GM21576 (cell line): ENCODE measurements at regions not wholly inside any gene's neighbourhood (a gene's known extent, or its start where the extent isn't known, plus 50 kb on each side); places are given as distances from the start of the nearest gene placed in this dataset.
"Not testable (repeated sequence)": the region's sequence is repeated elsewhere in the genome, so short reads cannot be mapped to it uniquely, and the experiment has no call there.

ENCODE experiments used
- ATAC-seq: cut with Tn5 transposase; IDR thresholded peaks from one replicate; pipeline ENCODE4 v1.9.1; 2021; ENCODE audit warnings: mild to moderate bottlenecking, moderate library complexity; ENCODE audit not compliant: unreplicated experiment

DNA sequence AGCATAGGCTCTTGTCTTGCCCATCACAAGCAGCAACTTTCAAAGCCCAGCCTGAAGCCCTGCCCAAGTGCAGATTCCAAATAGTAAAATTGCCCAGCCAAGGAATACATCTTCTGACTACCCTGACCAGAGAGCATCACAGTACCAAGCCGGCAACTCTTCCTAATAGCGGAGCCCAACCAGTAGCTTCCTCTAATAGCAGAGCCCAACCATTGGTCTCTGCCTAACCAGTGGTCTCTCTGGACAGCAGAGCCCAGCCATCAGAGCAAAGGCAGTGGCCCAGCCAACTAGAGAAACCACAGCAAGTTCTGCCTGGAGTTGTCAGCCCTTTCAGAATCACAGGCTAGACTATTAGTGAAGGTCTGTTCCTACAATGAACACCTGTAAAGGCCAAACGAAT lies 285.6 kb downstream of the HGF start:
- no peak for ATAC-seq

DNA sequence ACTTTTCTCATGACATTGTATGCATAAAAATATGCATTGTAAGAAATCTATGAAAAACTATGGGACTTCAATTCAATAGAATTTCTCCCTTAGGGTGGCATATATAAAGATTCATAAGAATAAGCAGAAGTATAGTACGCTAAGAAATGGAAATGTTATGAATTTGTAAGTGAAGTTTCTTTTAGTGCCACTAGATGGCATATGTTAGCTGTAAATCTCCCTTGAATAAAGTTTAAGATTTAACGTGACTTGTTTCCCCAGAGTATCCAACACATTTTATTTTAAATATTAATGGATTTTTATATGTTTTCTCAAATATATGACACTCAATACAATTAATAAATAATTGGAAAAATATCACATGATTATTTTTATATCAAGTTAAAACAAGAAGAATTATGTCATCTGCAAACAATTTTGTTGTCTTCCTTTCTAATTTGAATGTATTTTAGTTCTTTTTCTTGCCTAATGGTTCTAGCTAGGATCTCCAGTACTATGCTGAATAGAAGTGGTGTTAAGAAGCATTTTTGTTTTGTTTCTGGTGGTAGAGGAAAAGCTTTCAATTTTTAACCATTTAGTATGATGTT lies 287.2 kb downstream of the HGF start:
- ATAC-seq: peak; percentile 77

DNA sequence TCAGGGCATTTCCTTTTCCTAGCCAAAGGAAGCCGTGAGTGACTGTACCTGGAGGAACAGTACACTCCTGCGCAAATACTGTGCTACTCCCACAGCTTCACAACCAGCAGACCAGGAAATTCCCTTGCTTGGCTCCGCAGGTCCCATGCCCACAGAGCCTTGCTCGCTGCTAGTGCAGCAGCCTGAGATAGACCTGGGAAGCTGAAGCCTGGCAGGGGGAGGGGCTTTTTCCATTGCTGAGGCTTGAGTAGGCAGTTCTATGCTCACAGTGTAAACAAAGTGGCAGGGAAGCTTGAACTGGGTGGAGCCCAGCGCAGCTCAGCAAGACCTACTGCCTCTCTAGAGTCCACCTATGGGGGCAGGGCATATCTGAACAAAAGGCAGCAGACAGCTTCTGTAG lies 291.2 kb downstream of the HGF start:
- ATAC-seq: no peak

GRCh38 chr7:81478201-81478600 lies 291.6 kb downstream of the HGF start:
- ATAC-seq: not testable (repeated sequence)

GRCh38 chr7:81473236-81473635 lies 296.6 kb downstream of the HGF start:
- no peak for ATAC-seq

DNA sequence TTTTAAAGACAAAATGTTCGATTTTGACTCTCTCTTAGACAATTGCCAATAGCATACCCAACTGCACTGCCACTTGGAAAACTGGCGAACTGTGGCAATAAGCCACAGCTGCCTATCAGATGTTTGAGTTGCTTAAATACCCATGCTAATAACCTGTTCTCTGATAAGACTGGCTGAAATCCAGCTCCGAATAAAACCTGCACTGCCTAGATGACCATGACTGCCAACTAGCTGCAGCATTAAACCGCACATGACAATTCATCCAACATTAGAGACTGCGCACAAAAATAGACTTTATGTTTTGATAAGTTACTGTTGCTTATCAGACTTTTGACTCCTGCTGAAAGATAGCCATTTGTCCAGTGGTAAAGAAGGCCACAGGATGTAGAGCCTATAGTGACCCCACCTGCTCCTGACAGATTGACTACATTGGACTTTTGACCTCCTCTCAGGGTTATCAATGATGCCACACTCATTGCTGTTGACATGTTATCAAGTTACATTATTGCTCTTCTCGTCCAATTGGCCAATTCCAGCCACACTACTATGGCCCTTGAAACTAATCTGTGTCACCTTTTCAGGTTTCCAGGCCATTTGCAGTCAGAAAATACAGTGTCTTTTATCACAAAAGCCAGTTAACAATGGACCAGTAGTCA lies 299.0 kb downstream of the HGF start:
- no peak for ATAC-seq

- peak; percentile 56 for ATAC-seq
Measured at GRCh38 chr7:81469869-81470723, 299.8 kb downstream of the HGF start.

DNA sequence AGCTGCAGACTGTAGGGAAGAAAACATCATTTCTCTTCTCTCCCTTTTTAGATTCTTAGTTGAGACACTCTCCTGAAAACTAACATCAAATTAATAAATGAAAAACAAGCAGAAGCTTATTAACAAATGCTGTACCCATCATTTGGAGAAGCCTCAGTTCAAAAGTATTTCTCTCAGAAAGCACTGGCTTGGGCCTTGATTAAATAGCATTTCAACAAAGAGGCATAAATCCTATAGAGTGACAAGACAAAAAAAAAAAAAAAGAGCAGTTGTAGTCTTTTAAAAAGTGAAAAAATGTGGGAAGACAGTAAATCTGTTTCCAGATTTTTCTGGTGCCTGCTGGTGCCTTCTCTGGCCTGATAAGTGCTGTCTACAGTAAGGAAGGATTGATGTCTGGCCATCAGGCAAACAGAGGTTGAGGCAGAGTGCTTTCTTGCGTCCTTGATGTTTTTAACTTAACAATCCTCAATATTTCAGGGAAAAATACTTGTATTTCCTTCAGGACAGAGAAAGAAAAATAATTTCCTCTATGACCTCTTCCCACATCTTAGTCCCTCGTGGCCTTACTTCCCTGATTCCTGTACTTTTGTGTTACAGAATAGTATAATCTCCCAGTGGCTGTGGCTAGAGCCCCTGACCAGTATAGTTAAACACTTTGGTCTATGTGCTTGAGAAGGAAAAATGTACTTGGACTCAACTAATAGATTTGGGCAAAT lies 300.5 kb downstream of the HGF start:
- no peak for ATAC-seq

DNA sequence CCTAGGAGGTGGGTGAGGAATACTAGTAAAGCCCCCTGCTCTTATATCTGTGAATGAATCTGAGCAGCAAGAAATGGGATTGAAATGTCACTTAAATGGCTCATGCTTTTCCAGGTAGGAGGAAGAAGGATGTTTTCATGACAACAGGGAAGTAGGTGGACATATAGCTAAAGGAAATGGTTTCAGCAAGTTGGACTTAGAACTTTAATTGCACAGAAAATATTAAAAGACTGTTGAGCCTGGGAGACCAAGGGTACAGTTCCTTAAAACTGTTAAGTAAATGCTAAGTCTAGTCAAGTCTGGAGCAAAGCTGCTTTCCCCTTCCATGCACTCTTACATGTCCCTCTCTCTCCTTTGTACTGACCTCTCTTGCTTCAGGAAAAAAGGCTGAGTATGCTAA lies 301.3 kb downstream of the HGF start:
- no peak for ATAC-seq

- ATAC-seq: no peak
Measured at GRCh38 chr7:81467964-81468363, 301.9 kb downstream of the HGF start.

DNA sequence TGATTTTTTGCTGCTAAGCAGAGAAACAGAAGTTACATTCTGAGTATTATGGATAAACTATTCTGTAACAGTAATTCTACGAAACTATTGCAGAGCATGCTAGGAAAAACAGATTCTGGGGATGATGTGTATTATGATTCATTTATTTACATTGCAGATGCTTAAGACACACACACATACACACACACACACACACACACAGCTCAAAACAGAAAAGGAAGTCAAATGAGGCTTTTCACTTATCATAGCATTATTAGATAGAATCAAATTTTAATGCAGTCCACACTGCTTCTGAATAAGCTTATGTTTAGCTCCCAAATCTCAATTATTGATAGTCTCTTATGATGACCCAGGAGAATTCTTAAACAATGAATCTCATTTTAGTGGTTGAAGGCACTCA lies 307.2 kb downstream of the HGF start:
- ATAC-seq: no peak

DNA sequence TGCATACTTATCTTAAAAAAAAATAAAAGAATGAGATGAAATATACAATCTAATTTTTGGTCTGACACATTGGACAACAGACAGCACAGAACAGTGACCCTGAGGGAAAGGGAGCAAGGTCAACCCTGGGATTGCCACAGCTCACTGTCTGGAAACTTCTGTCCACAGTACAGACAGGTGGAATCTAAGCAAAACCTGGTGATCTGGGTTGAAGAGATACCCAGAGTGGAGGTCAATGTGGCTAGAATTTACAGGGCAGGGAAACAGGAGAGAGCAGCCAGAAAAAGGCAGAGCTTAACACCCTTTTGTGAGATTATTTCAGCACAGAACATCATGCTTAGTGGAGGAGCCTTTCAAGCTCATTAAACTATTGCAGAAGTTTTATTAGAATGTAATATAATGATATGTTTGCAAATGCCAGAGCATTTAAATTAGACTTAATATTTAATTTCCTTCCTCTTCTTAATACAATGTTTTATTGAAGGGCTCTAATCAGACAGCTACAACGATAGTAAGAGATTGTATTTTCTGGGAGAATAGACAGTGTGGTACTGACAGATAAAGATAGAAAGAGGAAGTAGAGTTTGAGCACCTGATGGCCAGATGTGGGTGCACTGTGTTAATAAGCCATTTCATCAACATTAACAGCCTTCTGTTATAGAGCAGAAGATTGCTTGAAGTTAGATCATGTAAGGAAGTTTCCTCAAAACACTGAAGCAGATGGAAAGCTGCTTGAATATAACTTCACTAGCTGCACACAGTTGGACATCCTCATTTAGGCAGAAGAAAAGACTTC lies 309.4 kb downstream of the HGF start:
- ATAC-seq: no peak

GRCh38 chr7:81459485-81459884 lies 310.4 kb downstream of the HGF start:
- no peak for ATAC-seq

GRCh38 chr7:81457852-81458522 lies 311.9 kb downstream of the HGF start:
- ATAC-seq: no peak

DNA sequence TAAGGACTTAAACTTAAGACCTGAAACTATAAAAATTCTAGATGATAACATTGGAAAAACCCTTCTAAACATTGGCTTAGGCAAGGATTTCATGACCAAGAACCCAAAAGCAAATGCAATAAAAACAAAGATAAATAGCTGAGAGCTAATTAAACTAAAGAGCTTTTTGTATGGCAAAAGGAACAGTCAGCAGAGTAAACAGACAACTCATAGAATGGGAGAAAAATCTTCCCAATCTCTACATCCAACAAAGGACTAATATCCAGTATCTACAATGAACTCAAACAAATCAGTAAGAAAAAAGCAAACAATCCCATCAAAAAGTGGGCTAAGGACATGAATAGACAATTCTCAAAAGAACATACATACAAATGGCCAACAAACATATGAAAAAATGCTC lies 316.1 kb downstream of the HGF start:
- ATAC-seq: not testable (repeated sequence)

GRCh38 chr7:81449105-81449504 lies 320.7 kb downstream of the HGF start:
- ATAC-seq: no peak

DNA sequence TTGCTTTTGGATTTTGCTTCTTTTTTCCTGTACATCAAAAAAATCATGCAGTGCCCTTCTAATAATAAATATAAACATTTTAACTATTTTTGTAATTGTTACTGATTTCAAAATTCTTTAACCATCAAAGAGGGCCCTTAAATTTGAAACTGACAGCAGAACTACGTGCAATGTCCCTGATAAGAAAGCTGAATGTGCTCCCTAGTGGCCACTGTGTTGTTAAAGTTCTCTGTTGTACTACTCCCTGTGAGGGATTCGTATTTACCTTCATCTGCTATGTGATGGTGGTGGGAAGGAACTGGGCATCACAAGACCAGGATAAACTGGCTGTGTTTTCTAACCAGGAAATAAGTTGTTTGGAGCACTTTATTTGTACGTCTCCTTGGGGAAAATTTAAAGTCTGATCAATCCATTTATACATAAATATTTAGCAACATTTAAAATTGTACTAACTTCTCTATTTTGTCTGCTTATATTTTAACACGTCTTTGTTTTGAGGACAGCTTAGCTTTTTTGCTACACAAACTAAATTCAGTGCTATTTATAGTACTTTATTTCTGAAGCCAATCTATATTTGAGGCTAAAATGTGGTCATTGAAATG lies 322.4 kb downstream of the HGF start:
- no peak for ATAC-seq

DNA sequence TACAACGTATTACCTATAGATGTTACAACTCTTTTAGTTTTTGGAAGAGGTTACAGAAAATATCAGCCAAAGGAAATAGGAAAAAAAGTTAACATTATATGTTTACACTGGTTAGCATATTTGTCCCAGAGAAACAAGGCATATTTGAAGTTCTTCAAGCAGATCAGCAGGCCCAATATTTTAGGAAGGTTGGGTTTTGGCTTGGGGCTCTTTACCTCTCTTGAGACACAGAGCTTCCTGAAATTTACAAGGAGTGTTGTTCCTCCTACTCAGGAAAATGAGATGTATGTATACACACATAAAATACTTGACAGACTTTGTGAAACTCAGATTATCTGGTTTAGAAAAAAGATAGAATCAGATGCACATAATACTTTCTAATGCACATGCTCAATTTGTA lies 323.6 kb downstream of the HGF start:
- no peak for ATAC-seq

DNA sequence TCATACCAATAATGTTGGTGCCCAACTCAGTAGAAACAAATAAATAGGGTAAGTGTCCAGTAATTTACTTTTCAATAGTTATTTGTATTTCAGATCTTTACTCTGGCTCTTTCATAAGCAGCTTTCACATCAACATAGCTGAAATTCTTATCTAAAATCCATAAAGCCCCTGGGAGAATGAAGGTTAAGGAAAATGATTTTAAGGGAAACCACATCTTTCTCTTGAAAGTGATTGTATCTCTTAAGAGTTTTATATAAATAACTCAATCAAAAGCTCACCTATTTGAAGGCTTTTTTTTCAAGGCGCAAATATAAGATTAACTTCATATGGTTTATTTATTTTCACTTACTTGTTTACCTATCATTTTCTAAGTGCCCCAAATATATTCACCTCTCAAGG lies 324.4 kb downstream of the HGF start:
- no peak for ATAC-seq

DNA sequence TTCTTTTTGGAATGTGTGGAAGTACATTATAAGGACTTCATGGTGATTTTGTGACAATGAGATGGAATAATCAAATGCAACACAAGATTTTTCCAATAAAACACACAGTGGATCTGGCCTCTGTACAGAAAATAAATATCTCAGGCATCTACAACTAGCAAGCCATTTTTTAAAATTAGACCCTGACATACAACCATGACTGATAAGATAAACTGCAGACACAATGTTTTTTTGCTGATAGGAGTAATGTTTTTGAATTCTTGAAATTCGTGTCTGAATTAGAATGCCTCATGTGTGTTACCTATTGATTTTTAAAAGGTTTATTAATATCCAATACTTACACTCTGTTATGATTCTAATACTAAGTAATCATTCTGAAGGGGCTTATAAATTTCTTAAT lies 328.1 kb downstream of the HGF start:
- no peak for ATAC-seq
